ENCODE measurements at regions not wholly inside any gene's neighbourhood (a gene's known extent, or its start where the extent isn't known, plus 50 kb on each side); places are given as distances from the start of the nearest gene placed in this dataset.

DNA sequence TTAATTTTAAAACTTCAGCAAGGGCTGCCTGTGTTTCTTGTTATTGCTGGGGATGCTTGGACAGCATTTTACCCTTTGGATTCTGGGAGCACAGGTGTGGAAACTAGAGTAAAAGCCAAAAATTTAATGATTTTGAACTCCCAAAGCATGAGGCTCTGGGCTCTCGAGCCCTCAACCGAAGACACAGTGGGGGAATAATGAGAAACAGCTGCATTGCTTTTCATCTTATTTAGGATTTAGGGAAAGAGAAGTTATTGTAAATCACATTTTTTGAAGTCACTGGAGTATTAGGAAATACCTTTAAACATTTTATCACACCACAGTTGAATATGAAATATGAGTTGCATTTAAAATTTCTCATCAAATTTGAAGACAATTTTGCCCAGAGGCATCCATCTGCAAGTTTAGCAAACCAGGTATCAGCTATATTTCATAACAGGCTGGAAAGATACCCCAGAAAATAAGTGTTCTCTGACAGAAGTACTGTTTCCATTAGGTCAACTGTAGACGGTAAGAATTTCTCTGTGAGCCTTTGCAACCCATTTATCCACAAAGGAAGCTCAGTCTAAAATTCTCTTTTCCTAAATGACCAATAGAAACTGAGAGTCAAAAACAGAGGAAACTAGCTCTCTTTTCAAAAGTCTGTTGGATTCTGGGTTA lies 290.6 kb upstream of the PHYHIPL start:
- no peak for TF ChIP-seq CTCF (conservative IDR thresholded peaks at IDR 0.05; ENCODE audit: low read depth, low read length)
- TF ChIP-seq EZH2 (IDR thresholded peaks at IDR 0.05; ENCODE audit: low read length, unreplicated experiment), result no peak

Data from PC-3 (cell line).